ENCODE measurements at regions not wholly inside any gene's neighbourhood (a gene's known extent, or its start where the extent isn't known, plus 50 kb on each side); places are given as distances from the start of the nearest gene placed in this dataset.
"Not testable (repeated sequence)": the region's sequence is repeated elsewhere in the genome, so short reads cannot be mapped to it uniquely, and the experiment has no call there.

DNA sequence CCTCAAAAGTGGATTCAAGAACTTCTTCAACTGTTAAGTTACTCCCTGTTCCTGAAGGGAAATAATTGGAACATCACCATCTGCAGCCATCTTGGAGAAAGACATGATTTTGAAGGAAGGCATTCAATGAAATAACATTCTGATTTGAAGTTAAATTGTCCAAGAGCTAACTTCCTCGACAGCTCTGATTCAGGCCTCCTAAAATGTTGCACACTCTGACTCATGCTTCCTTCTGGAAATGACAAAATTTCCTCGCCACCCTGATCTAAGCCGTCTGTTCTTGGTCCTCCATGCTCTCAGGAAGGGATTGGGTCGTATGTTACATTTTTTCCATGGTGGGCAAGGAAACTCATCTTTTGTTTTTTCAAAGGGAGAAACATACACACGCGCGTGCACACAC lies 496.9 kb upstream of the DIPK2B start:
- peak; percentile 91 for DNase-seq (ENCODE audit: low read depth)

DNA sequence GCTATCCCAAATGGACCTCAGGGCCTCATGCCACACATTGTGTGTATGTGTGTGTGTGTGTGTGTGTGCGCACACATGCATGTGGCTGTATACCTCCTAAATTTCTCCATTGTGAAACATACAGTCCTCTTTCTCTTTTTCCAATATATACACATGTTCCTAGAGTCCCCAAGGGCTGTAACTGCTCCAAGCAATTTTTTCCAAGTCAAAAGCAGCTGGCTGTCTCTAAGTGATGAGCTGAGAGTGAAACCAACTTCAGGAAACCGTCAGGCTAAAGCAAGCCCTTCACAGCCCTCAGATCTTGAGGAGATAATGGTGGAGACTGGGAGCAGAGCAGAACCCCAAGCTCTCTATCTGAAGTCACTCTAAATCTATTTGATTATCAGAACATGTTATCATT lies 496.1 kb upstream of the DIPK2B start:
- DNase-seq (ENCODE audit: low read depth): no peak

DNA sequence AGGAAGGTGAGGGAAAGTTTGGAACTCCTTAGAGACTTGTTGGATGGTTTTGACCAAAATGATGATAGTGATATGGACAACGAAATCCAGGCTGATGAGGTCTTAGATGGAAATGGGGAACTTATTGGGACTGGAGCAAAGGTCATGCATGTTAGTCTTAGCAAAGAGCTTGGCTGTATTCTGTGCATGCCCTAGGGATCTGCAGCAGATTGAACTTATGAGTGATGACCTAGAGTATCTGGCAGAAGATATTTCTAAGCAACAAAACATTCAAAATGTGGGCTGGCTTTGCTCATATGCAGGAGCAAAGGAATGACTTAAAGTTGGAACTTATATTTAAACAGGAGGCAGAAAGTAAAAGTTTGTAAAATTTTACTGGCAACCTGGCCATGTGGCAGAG lies 489.3 kb upstream of the DIPK2B start:
- no peak for DNase-seq (ENCODE audit: low read depth)

DNA sequence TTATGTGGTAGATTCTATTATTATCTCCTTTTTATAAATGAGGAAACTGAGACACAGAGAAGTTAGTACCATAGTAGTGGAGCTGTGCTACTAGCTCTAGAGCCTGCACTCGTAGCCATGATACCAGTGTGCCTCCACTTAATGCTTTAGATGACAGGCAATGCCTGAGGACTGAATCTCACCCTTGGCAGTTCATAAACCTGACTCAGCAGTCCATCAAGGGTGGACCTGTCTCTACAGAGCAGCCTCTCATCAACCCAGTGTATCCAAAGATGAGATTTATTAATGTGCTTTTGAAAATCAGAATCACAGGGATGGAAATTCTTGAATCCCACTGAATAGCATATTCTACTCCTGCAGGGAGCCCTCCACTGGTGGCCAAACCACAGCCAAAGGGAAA lies 483.2 kb upstream of the DIPK2B start:
- no peak for DNase-seq (ENCODE audit: low read depth)

DNA sequence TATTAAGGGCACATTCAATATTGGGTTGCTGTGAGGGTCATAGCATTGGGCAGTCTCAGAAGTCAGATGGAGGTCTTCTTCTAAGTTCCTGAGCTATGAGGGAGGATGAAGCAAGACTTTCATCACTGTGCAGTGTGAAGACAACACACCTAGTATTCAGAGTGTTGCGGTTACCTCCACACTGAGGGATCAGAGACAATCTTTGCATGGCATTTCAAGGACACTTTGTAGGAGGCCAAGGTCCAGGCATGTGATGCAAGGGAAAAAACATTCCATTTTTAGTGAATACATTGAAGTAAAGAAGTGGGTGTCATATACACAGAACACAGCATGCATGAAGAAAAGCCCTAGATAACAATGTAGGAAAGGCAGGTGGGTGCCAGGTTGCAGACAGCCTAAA lies 481.2 kb upstream of the DIPK2B start:
- DNase-seq (ENCODE audit: low read depth): no peak

DNA sequence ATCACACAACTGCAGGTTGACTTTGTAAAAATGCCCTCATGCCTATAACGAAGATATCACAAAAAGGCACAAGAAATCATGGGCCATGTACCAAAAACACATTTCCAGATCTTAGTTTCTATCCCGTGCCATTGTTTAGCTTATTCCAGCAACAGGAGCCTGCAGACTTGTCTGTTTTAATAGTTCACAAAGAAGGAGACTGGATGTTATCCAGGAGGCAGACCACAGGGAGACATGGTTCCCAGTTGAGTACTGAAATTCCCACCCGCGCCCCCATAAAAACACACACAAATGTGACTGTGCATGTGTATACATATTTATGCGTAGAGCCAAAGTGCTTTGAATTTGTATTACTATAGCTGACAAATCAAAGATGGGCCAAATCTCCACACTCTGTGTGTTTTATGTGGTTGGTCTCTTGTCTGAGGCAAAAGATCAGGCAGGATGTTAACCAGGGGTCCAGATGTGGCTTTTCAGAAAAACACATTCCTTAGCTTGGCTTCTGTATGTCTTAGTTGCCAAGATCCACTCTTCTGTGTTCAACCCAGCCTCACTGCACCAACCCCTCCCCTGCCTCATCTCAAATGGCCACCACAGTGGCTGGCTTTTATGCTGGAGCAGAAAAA lies 469.2 kb upstream of the DIPK2B start:
- peak; percentile 33 for DNase-seq (ENCODE audit: low read depth)

DNA sequence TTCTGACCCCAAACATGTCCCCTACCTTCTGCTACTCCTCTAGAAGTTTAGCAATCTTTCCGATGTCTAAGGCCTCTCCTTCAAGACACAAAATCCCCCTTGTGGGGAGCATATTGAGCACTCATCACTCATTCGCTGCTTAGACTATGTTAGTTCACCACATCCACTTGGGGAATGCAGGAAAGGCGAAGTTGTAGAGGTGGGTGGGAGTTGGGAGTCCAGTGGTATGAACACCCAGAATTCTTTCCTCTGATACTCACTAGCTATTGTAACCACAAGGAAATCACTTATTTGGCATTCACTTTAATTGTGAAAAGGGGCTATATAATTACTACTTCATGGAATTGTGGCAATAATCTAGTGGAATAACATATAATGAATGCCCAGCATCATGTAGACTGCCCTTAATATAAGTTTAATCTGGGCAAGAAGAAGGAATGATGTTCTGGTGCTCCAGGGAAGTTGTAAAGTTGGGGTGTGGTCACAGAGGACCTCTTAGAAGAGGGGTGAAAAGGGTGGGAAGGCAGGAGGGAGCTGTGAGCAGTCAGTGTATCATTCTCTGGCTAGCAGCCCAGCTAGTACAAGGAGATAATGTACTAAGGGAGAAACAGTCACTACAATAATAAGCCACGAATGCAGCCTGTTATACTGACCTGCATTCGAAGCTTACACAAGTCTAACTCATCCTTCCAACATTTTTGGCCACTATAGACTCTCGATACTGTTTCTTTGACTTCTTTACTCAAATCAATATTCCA lies 468.2 kb upstream of the DIPK2B start:
- DNase-seq (ENCODE audit: low read depth): peak; percentile 94

DNA sequence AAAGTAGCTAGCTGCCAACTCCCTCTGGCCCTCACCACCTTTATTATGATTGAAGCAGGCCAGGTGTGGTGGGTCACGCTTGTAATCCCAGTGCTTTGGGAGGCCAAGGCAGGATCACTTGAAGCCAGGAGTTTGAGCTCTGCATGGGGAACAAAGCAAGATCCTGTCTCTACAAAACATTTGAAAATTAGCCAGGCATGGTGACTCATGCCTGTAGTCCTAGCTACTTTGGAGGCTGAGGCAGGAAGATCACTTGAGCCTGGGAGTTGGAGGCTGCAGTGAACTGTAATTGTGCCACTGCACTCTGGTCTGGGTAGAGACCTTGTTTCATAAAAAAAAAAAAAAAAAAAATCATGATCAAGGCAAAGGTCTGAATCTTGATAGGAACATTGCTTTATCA lies 467.0 kb upstream of the DIPK2B start:
- DNase-seq (ENCODE audit: low read depth): peak; percentile 33

DNA sequence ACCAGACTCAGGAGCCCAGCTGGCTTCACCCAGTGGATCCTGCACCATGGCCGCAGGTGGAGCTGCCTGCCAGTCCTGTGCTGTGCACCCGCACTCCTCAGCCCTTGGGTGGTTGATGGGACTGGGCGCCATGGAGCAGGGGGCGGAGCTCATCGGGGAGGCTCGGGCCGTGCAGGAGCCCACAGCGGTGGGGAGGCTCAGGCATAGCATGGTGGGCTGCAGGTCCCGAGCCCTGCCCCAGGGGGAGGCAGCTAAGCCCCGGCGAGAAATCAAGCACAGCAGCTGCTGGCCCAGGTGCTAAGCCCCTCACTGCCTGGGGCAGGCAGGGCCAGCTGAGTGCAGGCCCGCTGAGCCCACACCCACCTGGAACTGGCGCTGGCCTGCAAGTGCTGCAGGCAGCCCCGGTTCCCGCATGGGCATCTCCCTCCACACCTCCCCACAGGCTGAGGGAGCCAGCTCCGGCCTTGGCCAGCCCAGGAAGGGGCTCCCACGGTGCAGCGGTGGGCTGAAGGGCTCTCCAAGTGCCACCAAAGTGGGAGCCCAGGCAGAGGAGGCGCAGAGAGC lies 464.1 kb upstream of the DIPK2B start:
- no peak for DNase-seq (ENCODE audit: low read depth)

DNA sequence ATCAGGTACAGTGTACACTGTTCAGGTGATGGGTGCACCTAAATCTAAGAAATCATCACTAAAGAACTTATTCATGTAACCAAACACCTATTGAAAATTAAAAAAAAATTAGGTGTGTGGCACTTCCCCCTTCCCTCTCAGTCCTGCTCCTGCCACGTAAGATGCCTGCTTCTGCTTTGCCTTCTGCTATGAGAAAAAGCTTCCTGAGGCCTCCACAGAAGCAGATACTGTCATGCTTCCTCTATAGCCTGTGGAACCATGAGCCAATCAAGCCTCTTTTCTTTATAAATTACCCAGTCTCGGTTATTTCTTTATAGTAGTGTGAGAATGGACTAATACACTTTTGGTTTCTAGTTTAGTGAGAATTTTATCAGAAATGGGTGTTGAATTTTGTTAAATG lies 459.8 kb upstream of the DIPK2B start:
- DNase-seq (ENCODE audit: low read depth): no peak

DNA sequence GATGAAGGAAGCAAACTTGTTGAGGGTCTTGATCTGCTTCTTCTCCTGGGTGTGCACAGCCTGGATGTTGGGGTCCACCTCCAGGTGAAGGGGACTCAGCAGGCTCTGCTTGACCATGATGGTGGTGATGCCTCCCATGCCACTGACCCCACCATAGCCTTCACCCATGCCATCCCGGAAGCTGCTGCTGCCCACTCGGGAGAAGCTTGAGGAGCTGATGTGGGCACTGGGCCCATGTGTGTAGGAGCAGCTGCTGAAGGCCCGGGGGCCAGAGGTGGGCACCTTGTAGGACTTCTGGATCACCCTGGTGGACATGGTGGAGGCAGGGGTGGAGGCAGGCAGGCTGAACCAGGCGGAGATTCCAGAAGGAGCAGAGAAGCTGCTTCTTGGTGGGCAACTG lies 432.7 kb upstream of the DIPK2B start:
- no peak for DNase-seq (ENCODE audit: low read depth)

DNA sequence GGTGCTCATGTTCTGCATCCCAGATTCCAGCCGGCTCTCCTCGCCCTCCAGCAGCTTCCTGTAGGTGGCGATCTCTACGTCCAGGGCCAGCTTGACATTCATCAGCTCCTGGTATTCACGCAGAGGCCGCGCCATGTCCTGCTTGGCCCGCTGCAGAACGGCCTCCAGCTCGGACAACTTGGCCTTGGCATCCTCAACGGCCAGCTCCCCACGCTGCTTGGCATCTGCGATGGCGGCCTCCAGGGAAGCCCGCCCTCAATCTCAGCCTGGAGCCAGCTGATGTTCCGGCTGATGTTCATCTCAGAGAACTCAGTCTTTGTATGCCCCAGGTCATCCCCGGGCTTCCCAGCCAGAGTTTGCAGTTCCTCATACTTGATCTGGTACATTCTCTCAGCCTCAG lies 431.8 kb upstream of the DIPK2B start:
- no peak for DNase-seq (ENCODE audit: low read depth)

DNA sequence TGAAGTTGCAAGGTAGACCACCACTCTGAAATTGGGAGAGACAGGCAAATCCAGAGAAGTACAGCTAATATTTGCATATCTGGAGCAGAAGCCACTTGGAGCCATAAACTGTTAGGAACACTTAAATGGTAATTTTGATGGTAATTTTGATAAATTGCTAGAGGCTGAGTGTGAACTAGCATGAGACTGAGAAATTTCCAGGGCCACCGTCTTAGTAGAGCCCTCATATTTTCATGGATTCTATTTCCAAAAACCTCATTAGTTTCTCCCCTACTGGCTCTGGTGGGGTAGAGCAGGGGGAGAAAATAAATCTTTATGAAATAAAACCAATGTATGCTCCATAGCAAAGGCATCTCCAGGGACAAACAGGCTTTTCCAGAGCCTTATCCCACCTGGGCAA lies 429.4 kb upstream of the DIPK2B start:
- no peak for DNase-seq (ENCODE audit: low read depth)

DNA sequence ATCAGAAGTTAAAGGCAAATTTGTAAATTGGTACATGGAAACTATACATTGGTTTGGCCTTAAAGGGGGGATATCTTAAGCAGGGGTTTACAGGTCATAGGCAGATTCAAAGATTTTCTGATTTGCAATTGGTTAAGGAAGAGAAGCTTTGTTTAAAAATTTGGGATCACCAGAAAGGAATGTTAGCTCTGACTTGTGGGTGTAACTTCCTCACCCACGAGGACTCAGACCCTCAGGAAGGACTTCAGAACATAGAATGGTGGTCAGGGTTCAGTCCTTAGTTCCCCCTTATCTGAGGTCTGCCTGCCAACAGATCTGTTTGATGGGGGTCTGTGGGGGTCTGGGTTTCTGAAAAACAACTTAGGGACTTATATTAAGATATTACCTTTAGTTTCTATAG lies 427.4 kb upstream of the DIPK2B start:
- peak; percentile 37 for DNase-seq (ENCODE audit: low read depth)

DNA sequence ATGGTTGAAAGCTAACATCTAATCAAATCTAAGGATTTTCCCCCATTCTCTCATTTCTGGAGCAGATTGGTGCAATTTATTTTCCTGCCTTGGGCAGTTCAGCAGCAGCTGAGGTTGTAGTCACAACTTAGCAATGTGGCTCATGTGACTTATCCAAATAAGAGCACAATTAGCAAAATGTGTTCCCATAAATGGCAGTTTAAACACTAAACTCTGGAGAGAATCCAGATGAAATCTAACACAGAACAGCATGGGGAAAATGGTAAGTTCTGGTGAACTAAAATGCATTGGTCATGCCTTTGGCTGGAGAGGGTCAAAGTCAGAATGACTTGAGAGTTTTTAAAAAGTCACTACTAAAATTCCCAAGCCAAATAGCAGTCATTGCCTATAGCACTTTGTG lies 422.6 kb upstream of the DIPK2B start:
- peak; percentile 95 for DNase-seq (ENCODE audit: low read depth)

DNA sequence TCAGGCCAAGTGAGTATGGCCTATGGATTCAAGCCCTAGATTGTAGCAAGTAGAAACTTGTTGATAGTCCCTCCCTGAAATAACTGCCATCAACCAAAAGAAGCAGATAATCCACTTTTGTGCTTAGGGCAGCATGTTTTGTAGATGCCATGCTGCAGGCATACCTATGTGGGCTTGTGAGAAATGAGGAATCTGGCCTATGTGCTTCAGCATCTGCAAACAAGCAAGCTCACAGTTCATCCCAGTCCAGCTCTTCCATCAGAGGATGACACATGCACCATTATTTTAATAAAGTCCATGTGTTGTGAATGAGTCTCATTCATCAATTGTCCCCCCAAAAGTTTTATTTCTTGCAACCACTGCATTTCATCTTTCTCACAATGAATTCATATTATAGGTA lies 421.9 kb upstream of the DIPK2B start:
- peak; percentile 54 for DNase-seq (ENCODE audit: low read depth)

DNA sequence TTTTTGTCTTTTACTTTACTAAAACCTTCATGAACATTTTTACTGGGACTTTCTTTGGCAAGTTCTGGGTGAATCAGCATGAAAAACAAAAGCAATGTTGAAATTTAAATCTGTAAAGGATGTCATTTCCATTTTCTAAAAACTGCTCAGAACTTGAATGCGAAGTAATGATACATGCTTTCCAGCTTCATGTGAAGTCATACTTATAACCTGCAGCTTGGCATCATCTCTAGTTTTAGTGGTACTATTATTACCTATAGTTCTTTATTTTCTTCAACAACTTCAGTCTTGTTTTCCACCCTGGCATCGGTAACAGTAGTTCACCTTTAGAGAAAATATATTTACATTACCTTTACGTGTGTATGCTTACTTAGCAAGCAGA lies 421.4 kb upstream of the DIPK2B start:
- no peak for DNase-seq (ENCODE audit: low read depth)

DNA sequence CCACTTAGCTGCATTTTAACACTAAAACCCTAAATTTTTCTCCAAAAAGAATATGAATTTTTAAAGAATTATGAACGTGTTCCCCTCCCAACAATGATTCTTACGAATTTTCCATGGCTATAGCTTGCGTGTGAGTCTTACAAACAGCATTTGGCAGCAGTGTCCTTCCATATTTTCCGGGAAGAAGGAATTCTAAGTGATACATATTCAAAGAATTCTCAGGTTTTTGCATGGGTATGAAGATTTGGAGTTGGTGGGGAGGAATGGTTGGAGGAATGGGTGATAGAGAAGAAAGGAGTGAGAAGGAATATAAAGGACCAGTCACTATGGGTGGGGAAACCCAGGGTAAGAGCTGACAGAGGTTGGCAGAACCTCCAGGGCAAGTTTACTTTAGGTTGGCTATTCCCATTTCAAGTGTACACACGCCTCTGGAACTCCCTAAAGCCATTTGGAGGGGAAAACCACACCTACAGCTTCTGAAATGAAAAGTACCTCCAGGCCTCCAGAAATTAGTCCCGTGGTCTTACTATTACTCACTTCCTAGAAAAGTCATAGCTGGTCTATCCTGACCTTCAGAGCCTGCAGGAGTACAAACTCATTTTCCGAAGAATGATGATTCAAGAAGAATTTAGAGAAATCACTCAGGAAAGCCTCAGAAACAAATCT lies 420.8 kb upstream of the DIPK2B start:
- peak; percentile 93 for DNase-seq (ENCODE audit: low read depth)

DNA sequence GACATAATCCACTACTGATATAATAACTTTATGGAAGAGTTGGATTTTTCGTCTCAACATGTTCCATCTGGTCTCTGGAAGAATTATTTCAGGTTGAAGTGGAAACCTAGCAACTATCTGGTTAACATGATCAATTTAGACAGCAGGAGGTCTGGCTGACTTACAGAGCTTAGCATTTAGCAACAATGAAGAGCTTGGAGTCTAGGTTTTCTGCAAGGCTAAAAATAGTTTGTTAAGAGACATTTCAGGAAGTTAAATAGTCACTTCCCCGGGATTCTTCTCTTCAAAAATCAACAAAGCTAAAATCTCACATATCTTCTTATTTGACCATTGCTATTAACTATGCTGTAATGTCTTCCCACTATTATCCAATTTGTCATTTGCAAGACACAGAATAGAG lies 418.6 kb upstream of the DIPK2B start:
- DNase-seq (ENCODE audit: low read depth): peak; percentile 44

DNA sequence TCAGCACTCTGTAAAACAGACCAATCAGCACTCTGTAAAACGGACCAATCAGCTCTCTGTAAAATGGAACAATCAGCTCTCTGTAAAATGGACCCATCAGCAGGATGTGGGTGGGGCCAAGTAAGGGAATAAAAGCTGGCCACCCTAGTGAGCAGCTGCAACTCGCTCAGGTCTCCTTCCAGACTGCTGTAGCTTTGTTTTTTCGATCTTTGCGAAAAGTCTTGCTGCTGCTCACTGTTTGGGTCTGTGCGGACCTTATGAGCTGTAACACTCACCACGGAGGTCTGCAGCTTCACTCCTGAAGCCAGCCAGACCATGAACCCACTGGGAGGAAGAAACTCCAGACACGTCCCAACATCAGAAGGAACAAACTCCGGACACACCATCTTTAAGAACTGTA lies 414.9 kb upstream of the DIPK2B start:
- DNase-seq (ENCODE audit: low read depth): not testable (repeated sequence)

DNA sequence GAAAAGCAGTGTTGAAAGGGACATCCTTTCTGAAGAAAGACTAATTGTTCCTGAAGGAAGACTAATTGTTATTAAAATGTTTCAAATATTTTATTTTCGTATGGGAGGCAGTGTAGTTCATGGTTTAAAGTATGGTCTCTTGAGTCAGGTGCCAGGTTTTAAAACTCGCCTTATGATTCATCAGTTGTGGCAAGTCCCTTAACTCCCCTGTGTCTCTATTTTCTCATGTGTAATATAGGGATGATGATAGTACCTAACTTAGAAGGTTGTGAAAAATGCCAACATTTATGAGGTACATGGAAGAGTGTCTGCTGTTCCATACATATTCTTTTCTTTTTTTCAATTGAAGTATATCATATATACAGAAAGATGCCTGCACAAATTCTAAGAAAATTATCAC lies 414.2 kb upstream of the DIPK2B start:
- DNase-seq (ENCODE audit: low read depth): no peak

DNA sequence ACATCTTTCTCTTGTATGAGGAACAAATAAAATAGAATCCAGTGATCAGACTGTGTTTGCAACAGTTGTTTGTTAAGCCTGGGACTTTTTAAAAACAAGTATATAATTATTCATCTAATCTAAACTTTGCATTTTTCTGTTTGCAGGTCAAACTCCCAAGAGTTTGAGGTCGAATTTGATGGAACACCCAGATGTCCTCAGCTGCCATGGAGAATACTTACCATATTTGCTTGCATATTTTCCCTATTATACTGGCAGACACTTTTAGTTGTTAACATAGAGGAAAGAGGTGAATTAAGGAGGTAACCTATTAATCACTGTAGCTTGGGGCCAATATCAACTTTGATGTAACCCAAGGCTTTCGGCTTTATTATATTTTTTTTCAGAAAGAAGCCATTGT lies 401.5 kb upstream of the DIPK2B start:
- DNase-seq (ENCODE audit: low read depth): peak; percentile 18

DNA sequence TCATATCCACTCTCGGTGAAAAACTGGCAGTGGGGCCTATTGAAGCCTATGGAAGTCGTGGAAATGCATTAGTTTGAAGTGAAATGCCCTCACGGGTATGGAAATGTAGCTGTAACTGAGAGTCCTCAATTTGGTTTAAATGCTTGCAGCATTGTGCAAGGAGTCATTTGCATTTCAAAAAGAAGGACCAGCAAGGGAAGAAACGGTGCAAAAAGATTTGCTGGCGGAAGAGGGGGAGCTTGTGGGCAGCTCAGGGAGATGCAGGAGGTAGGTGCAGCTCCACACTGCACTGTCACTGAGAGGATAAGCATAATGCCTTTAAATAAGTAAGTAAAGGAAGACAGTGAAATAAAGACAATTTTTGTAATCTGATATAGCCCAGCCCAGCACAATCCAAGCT lies 400.4 kb upstream of the DIPK2B start:
- no peak for DNase-seq (ENCODE audit: low read depth)

All from LHCN-M2 (cell line).